NCI-H1092 treated with DMSO at 0.1 percent for 48 hours (cell line): ENCODE measurements at regions not wholly inside any gene's neighbourhood (a gene's known extent, or its start where the extent isn't known, plus 50 kb on each side); places are given as distances from the start of the nearest gene placed in this dataset.

Experiments
- DNase-seq: peaks from one replicate; lab custom pipeline; 2025; lab: John Stamatoyannopoulos, UW

GRCh38 chr4:106676173-106676921, 307.8 kb upstream of the GIMD1 start:
- no peak for DNase-seq

GRCh38 chr4:106671716-106672115, 303.1 kb upstream of the GIMD1 start:
- no peak for DNase-seq

GRCh38 chr4:106670976-106671375, 302.4 kb upstream of the GIMD1 start:
- no peak for DNase-seq

- no peak for DNase-seq
These were observed 290.8 kb upstream of the GIMD1 start for GRCh38 chr4:106659371-106659770.

GRCh38 chr4:106652095-106652494, 283.5 kb upstream of the GIMD1 start:
- DNase-seq, result no peak

- no peak for DNase-seq
These were observed 282.1 kb upstream of the GIMD1 start for GRCh38 chr4:106650701-106651100.

GRCh38 chr4:106647451-106647850, 278.9 kb upstream of the GIMD1 start:
- no peak for DNase-seq

GRCh38 chr4:106629268-106629625, 260.7 kb upstream of the GIMD1 start:
- no peak for DNase-seq

GRCh38 chr4:106628586-106629267, 260.1 kb upstream of the GIMD1 start:
- no peak for DNase-seq

GRCh38 chr4:106627051-106627450, 258.5 kb upstream of the GIMD1 start:
- no peak for DNase-seq

- no peak for DNase-seq
These were observed 256.1 kb upstream of the GIMD1 start for GRCh38 chr4:106624671-106625070.

- no peak for DNase-seq
These were observed 250.4 kb upstream of the GIMD1 start for GRCh38 chr4:106618956-106619355.

GRCh38 chr4:106615961-106616360, 247.4 kb upstream of the GIMD1 start:
- DNase-seq, result no peak

- no peak for DNase-seq
These were observed 246.9 kb upstream of the GIMD1 start for GRCh38 chr4:106615410-106615945.

- DNase-seq, result no peak
These were observed 245.9 kb upstream of the GIMD1 start for GRCh38 chr4:106614441-106614840.

- DNase-seq, result no peak
These were observed 241.3 kb upstream of the GIMD1 start for GRCh38 chr4:106609917-106610316.

- no peak for DNase-seq
These were observed 239.0 kb upstream of the GIMD1 start for GRCh38 chr4:106607558-106607957.

- DNase-seq, result no peak
These were observed 235.9 kb upstream of the GIMD1 start for GRCh38 chr4:106604319-106605051.

GRCh38 chr4:106603471-106603870, 234.9 kb upstream of the GIMD1 start:
- no peak for DNase-seq

- DNase-seq, result no peak
These were observed 234.1 kb upstream of the GIMD1 start for GRCh38 chr4:106602711-106603110.

- no peak for DNase-seq
These were observed 232.9 kb upstream of the GIMD1 start for GRCh38 chr4:106601519-106601918.

- no peak for DNase-seq
These were observed 227.3 kb upstream of the GIMD1 start for GRCh38 chr4:106595906-106596305.
